ENCODE measurements at regions not wholly inside any gene's neighbourhood (a gene's known extent, or its start where the extent isn't known, plus 50 kb on each side); places are given as distances from the start of the nearest gene placed in this dataset.

DNA sequence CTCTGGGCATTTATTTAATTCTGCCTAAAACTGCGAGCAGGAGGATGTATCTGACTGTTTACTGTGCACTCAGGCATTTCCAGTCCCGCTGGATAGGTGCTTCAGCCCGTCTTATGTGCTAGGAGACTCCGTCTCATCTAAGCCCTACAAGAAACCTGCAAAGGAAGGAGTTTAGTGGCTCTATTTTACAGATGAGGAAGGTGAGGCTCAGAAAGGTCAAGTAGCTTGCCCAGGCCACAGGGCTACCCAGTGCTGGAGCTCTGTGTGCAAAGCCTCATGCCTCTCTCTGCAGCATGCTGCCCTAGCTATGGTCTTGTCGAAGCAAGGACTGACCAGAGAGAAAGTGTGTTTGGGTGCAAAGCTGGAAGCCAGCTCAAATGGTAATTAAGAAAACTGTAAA, 73.6 kb upstream of the AFF3 start:
- Histone ChIP-seq H3K4me3 (ENCODE audit: insufficient read depth, low read depth, low read length) (no peak overlapping the region), H2BK20ac (ENCODE audit: low read depth, low read length) (no peak overlapping the region), H3K9me3 (ENCODE audit: control insufficient read depth, insufficient read depth, low read length) (no peaks in the 10 kb centered on the region), H4K8ac (ENCODE audit: low read depth in 2 of 2, low read length in 2 of 2) (no peak overlapping the region), H3K27me3 (ENCODE audit: control insufficient read depth, insufficient read depth, low read length) (peaks cover 2% of the 10 kb centered on the region), H3K4me1 (ENCODE audit: control insufficient read depth, insufficient read depth, low read length) (no peaks in the 10 kb centered on the region), H2AFZ (replicated peaks; ENCODE audit: low read length, poor library complexity) (no peak overlapping the region), H3K4me2 (ENCODE audit: low read depth, low read length) (no peak overlapping the region), H2BK120ac (ENCODE audit: low read depth, low read length) (no peak overlapping the region), H2BK5ac (ENCODE audit: low read depth, low read length, poor library complexity, severe bottlenecking) (no peak overlapping the region), H3K23ac (ENCODE audit: low read depth, low read length) (no peak overlapping the region), H3K4ac (ENCODE audit: low read depth, low read length) (no peak overlapping the region), H4K91ac (ENCODE audit: insufficient read depth, low read depth, low read length) (no peak overlapping the region), H3K56ac (ENCODE audit: extremely low read depth, insufficient read depth, low read length) (no peak overlapping the region), H4K20me1 (ENCODE audit: insufficient read depth, low read length) (no peaks in the 10 kb centered on the region), H3K9me1 (ENCODE audit: insufficient read depth, low read length) (no peaks in the 10 kb centered on the region), H3K79me1 (ENCODE audit: low read depth in 1 of 2, low read length in 2 of 2) (no peaks in the 10 kb centered on the region), H3K27ac (ENCODE audit: insufficient read depth, low read length) (no peak overlapping the region), H3K14ac (replicated peaks; ENCODE audit: low read depth, low read length) (no peak overlapping the region), H4K5ac (ENCODE audit: low read depth, low read length) (no peak overlapping the region), H3K9ac (ENCODE audit: low read depth, low read length) (no peak overlapping the region), H2BK15ac (ENCODE audit: low read depth, low read length) (no peak overlapping the region), H3K36me3 (ENCODE audit: control insufficient read depth, insufficient read depth, low read length) (no peaks in the 10 kb centered on the region), H2AK9ac (replicated peaks; ENCODE audit: low read depth, low read length, poor library complexity) (no peak overlapping the region), H3K18ac (ENCODE audit: low read depth, low read length) (no peak overlapping the region), H2AK5ac (ENCODE audit: low read depth, low read length) (no peak overlapping the region)
- TF ChIP-seq RAD21 (IDR thresholded peaks at IDR 0.05; ENCODE audit: low read length) (no peak), MXI1 (IDR thresholded peaks at IDR 0.05; ENCODE audit: borderline replicate concordance, low read depth, low read length) (no peak), ELK1 (IDR thresholded peaks at IDR 0.05; ENCODE audit: borderline replicate concordance, low read depth, low read length) (no peak), NFE2L2 (IDR thresholded peaks at IDR 0.05; ENCODE audit: low read depth, low read length) (no peak), POLR2A (IDR thresholded peaks at IDR 0.05; ENCODE audit: low read depth, low read length) (no peak), RFX5 (IDR thresholded peaks at IDR 0.05; ENCODE audit: low read depth, low read length) (no peak), CHD1 (IDR thresholded peaks at IDR 0.05; ENCODE audit: low read depth, low read length) (no peak), RCOR1 (IDR thresholded peaks at IDR 0.05; ENCODE audit: insufficient replicate concordance, low read length) (no peak), FOS (IDR thresholded peaks at IDR 0.05; ENCODE audit: low read depth, low read length) (no peak), CEBPB (IDR thresholded peaks at IDR 0.05; ENCODE audit: low read depth, low read length) (no peak), MAFK (IDR thresholded peaks at IDR 0.05; ENCODE audit: low read depth, low read length) (no peak), MAZ (IDR thresholded peaks at IDR 0.05; ENCODE audit: borderline replicate concordance, low read depth, low read length) (no peak), SMC3 (IDR thresholded peaks at IDR 0.05; ENCODE audit: low read depth, low read length) (no peak), BHLHE40 (IDR thresholded peaks at IDR 0.05; ENCODE audit: low read depth, low read length) (no peak)
- TF ChIP-seq, protein P1, sequence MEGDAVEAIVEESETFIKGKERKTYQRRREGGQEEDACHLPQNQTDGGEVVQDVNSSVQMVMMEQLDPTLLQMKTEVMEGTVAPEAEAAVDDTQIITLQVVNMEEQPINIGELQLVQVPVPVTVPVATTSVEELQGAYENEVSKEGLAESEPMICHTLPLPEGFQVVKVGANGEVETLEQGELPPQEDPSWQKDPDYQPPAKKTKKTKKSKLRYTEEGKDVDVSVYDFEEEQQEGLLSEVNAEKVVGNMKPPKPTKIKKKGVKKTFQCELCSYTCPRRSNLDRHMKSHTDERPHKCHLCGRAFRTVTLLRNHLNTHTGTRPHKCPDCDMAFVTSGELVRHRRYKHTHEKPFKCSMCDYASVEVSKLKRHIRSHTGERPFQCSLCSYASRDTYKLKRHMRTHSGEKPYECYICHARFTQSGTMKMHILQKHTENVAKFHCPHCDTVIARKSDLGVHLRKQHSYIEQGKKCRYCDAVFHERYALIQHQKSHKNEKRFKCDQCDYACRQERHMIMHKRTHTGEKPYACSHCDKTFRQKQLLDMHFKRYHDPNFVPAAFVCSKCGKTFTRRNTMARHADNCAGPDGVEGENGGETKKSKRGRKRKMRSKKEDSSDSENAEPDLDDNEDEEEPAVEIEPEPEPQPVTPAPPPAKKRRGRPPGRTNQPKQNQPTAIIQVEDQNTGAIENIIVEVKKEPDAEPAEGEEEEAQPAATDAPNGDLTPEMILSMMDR (conservative IDR thresholded peaks at IDR 0.05; ENCODE audit: low read depth, low read length) = no peak
- TF ChIP-seq, protein P2, sequence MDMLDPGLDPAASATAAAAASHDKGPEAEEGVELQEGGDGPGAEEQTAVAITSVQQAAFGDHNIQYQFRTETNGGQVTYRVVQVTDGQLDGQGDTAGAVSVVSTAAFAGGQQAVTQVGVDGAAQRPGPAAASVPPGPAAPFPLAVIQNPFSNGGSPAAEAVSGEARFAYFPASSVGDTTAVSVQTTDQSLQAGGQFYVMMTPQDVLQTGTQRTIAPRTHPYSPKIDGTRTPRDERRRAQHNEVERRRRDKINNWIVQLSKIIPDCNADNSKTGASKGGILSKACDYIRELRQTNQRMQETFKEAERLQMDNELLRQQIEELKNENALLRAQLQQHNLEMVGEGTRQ (IDR thresholded peaks at IDR 0.05; ENCODE audit: low read depth, low read length) = no peak
- ChIA-PET CTCF (no interaction called here), POLR2A (ENCODE audit: unreplicated experiment) (no interaction called here)
- ATAC-seq (ENCODE audit: low read depth) (no peak), DNase-seq (no peak)
- intact Hi-C loops (cut with micrococcal nuclease) = no loop called here
- in situ Hi-C loops (cut with MboI; ENCODE audit: low sequenced_read_pairs) = no loop called here
- no TSS peak for BruUV-seq (replicated peaks)
- dilution Hi-C loops (cut with HindIII; ENCODE audit: low sequenced_read_pairs, unreplicated experiment) = no loop called here
- 92% methylated on average over 2 of the region's 5 CpGs; no CpG with 5 or more reads in 1 of the 2 experiments for WGBS, 2 experiments (ENCODE audit: extremely low coverage in 2 of 2, insufficient read length in 1 of 2)

All from IMR-90 (cell line).